ENCODE measurements at regions not wholly inside any gene's neighbourhood (a gene's known extent, or its start where the extent isn't known, plus 50 kb on each side); places are given as distances from the start of the nearest gene placed in this dataset.

GRCh38 chr18:42534313-42534712 lies 579.3 kb downstream of the PIK3C3 start:
- intact Hi-C loops (cut with DNase I), result no loop called here
- ATAC-seq, result no peak
- H3K9me3 ChIP-seq, result no peaks in the 10 kb centered on the region

GRCh38 chr18:42536442-42536841 lies 579.0 kb downstream of the RIT2 start:
- WGBS, 3 donors, result 73 to 84% (median 83%) methylated on average over 1 of the region's 1 CpG
- Histone ChIP-seq H3K36me3 (ENCODE audit: insufficient read depth in 1 of 2, low read depth in 1 of 2) (no peaks in the 10 kb centered on the region), H3K4me1 (no peaks in the 10 kb centered on the region), H3K4me3 (no peak overlapping the region), H3K27ac (no peak overlapping the region), H3K9me3 (no peaks in the 10 kb centered on the region), H3K27me3 (ENCODE audit: insufficient read depth in 3 of 3, low read length in 2 of 3) (no peaks in the 10 kb centered on the region)
- TF ChIP-seq CTCF (IDR thresholded peaks at IDR 0.05), result no peak
- intact Hi-C loops (cut with DNase I), result no loop called here
- DNase-seq (no peak), ATAC-seq (no peak)

More at GRCh38 chr18:42534313-42534712, 579.3 kb downstream of the PIK3C3 start:
- no peak for TF ChIP-seq CTCF (IDR thresholded peaks at IDR 0.05)
- Histone ChIP-seq H3K4me1 (no peaks in the 10 kb centered on the region), H3K36me3 (ENCODE audit: insufficient read depth in 1 of 2, low read depth in 1 of 2) (no peaks in the 10 kb centered on the region), H3K4me3 (no peak overlapping the region), H3K27ac (no peak overlapping the region), H3K27me3 (ENCODE audit: insufficient read depth in 3 of 3, low read length in 2 of 3) (no peaks in the 10 kb centered on the region)
- no peak for DNase-seq
- WGBS, 3 donors, result 24 to 57% (median 28%) methylated on average over 1 of the region's 1 CpG

- H3K9me3 ChIP-seq, result no peaks in the 10 kb centered on the region
- no peaks in the 10 kb centered on the region for H3K27me3 ChIP-seq (ENCODE audit: insufficient read depth in 3 of 3, low read length in 2 of 3)
- no peaks in the 10 kb centered on the region for H3K4me1 ChIP-seq
- no peak overlapping the region for H3K4me3 ChIP-seq
- ATAC-seq (no peak), DNase-seq (no peak)
- WGBS, 3 donors, result 67 to 76% (median 70%) methylated on average over 2 of the region's 2 CpGs
- no peak overlapping the region for H3K27ac ChIP-seq
- TF ChIP-seq CTCF (IDR thresholded peaks at IDR 0.05), result no peak
- intact Hi-C loops (cut with DNase I), result no loop called here
- no peaks in the 10 kb centered on the region for H3K36me3 ChIP-seq (ENCODE audit: insufficient read depth in 1 of 2, low read depth in 1 of 2)
These were observed 578.2 kb downstream of the RIT2 start for GRCh38 chr18:42537291-42537690.

GRCh38 chr18:42544901-42545300 lies 570.6 kb downstream of the RIT2 start:
- no peaks in the 10 kb centered on the region for H3K36me3 ChIP-seq (ENCODE audit: insufficient read depth in 1 of 2, low read depth in 1 of 2)
- H3K4me1 ChIP-seq, result no peaks in the 10 kb centered on the region
- ATAC-seq (no peak), DNase-seq (no peak)
- no peaks in the 10 kb centered on the region for H3K27me3 ChIP-seq (ENCODE audit: insufficient read depth in 3 of 3, low read length in 2 of 3)
- intact Hi-C loops (cut with DNase I), result no loop called here
- H3K27ac ChIP-seq, result no peak overlapping the region
- 79 to 91% (median 88%) methylated on average over 1 of the region's 1 CpG for whole genome bisulfite sequencing, 3 donors
- TF ChIP-seq CTCF (IDR thresholded peaks at IDR 0.05), result no peak
- H3K4me3 ChIP-seq, result no peak overlapping the region
- H3K9me3 ChIP-seq, result no peaks in the 10 kb centered on the region

- no peaks in the 10 kb centered on the region for H3K36me3 ChIP-seq (ENCODE audit: insufficient read depth in 1 of 2, low read depth in 1 of 2)
- no peaks in the 10 kb centered on the region for H3K27me3 ChIP-seq (ENCODE audit: insufficient read depth in 3 of 3, low read length in 2 of 3)
- 79 to 84% (median 81%) methylated on average over 5 of the region's 5 CpGs for WGBS, 3 donors
- intact Hi-C loops (cut with DNase I), result no loop called here
- H3K27ac ChIP-seq, result no peak overlapping the region
- H3K4me1 ChIP-seq, result no peaks in the 10 kb centered on the region
- TF ChIP-seq CTCF (IDR thresholded peaks at IDR 0.05), result no peak
- H3K4me3 ChIP-seq, result no peak overlapping the region
- ATAC-seq, result no peak
- H3K9me3 ChIP-seq, result no peaks in the 10 kb centered on the region
- DNase-seq, result no peak
These were observed 569.7 kb downstream of the RIT2 start for GRCh38 chr18:42545825-42546224.

Measured in psoas muscle (tissue), 7 donors.